ENCODE measurements at regions not wholly inside any gene's neighbourhood (a gene's known extent, or its start where the extent isn't known, plus 50 kb on each side); places are given as distances from the start of the nearest gene placed in this dataset.

GRCh38 chr22:48250286-48250895 is 1487.9 kb downstream of the TBC1D22A start:
- Histone ChIP-seq H3F3A (ENCODE audit: insufficient read depth) (no peaks in the 10 kb centered on the region), H2AFZ (ENCODE audit: low read depth, low read length, severe bottlenecking) (no peak overlapping the region), H3K9me3 (ENCODE audit: insufficient read depth, low read length) (no peaks in the 10 kb centered on the region), H3K27ac (ENCODE audit: low read depth, low read length) (no peak overlapping the region), H4K20me1 (ENCODE audit: low read depth, low read length) (no peaks in the 10 kb centered on the region), H3K4me2 (ENCODE audit: low read depth, low read length, poor library complexity, severe bottlenecking) (no peak overlapping the region), H3K9ac (ENCODE audit: low read length) (no peak overlapping the region), H3K36me3 (ENCODE audit: low read length) (no peaks in the 10 kb centered on the region), H3K4me3 (ENCODE audit: insufficient read depth, low read length, poor library complexity, severe bottlenecking) (no peak overlapping the region), H3K9me2 (replicated peaks; ENCODE audit: insufficient read depth, low read length) (no peaks in the 10 kb centered on the region), H3K79me2 (ENCODE audit: insufficient read depth, low read length) (no peaks in the 10 kb centered on the region), H3K27me3 (ENCODE audit: low read length) (no peaks in the 10 kb centered on the region)
- no peak for TF ChIP-seq CTCF (IDR thresholded peaks at IDR 0.05; ENCODE audit: insufficient read depth, low read length, poor library complexity, severe bottlenecking)
- no peak for TF ChIP-seq EZH2phosphoT487 (conservative IDR thresholded peaks at IDR 0.05; ENCODE audit: low read length)

- Histone ChIP-seq H4K20me1 (ENCODE audit: low read depth, low read length) (no peaks in the 10 kb centered on the region), H2AFZ (ENCODE audit: low read depth, low read length, severe bottlenecking) (no peak overlapping the region), H3K79me2 (ENCODE audit: insufficient read depth, low read length) (no peaks in the 10 kb centered on the region), H3K4me3 (ENCODE audit: insufficient read depth, low read length, poor library complexity, severe bottlenecking) (no peak overlapping the region), H3F3A (ENCODE audit: insufficient read depth) (no peaks in the 10 kb centered on the region), H3K9ac (ENCODE audit: low read length) (no peak overlapping the region), H3K36me3 (ENCODE audit: low read length) (no peaks in the 10 kb centered on the region), H3K27me3 (ENCODE audit: low read length) (no peaks in the 10 kb centered on the region), H3K27ac (ENCODE audit: low read depth, low read length) (no peak overlapping the region), H3K9me2 (replicated peaks; ENCODE audit: insufficient read depth, low read length) (no peaks in the 10 kb centered on the region), H3K4me2 (ENCODE audit: low read depth, low read length, poor library complexity, severe bottlenecking) (no peak overlapping the region), H3K9me3 (ENCODE audit: insufficient read depth, low read length) (no peaks in the 10 kb centered on the region)
- no peak for TF ChIP-seq EZH2phosphoT487 (conservative IDR thresholded peaks at IDR 0.05; ENCODE audit: low read length)
- TF ChIP-seq CTCF (IDR thresholded peaks at IDR 0.05; ENCODE audit: insufficient read depth, low read length, poor library complexity, severe bottlenecking) = no peak
Observed at GRCh38 chr22:48249713-48250268, 1487.3 kb downstream of the TBC1D22A start.

DNA sequence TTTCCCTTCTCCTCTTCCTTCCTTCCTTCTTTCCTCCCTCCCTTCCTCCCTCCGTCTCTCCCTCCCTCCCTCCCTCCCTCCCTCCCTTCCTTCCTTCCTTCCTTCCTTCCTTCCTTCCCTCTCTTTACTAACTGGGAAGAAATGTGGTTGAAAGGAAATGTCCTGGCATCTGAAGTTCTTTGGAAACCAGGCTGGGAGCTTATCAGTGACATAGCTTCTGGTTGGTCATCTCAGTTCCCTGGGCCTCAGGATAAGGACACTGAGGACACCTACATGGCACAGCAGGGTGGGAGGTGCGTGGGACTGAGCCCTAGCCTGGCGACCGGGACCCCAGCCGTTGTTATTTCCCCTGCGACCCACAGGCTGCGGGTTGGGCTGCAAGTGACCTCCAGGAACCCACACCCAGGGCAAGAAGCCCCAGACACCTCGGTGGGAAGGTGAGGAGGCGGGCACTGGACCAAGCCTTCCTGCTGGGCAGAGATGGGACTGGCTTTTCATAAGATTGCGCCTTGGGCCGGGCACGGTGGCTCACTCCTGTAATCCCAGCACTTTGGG is 1486.5 kb downstream of the TBC1D22A start:
- Histone ChIP-seq H3K27me3 (ENCODE audit: low read length) (no peaks in the 10 kb centered on the region), H3K9ac (ENCODE audit: low read length) (no peak overlapping the region), H3K27ac (ENCODE audit: low read depth, low read length) (no peak overlapping the region), H3K79me2 (ENCODE audit: insufficient read depth, low read length) (no peaks in the 10 kb centered on the region), H3K9me2 (replicated peaks; ENCODE audit: insufficient read depth, low read length) (no peaks in the 10 kb centered on the region), H3K4me3 (ENCODE audit: insufficient read depth, low read length, poor library complexity, severe bottlenecking) (no peak overlapping the region), H3K36me3 (ENCODE audit: low read length) (no peaks in the 10 kb centered on the region), H4K20me1 (ENCODE audit: low read depth, low read length) (no peaks in the 10 kb centered on the region), H3K9me3 (ENCODE audit: insufficient read depth, low read length) (no peaks in the 10 kb centered on the region), H2AFZ (ENCODE audit: low read depth, low read length, severe bottlenecking) (no peak overlapping the region), H3K4me2 (ENCODE audit: low read depth, low read length, poor library complexity, severe bottlenecking) (no peak overlapping the region), H3F3A (ENCODE audit: insufficient read depth) (no peaks in the 10 kb centered on the region)
- TF ChIP-seq EZH2phosphoT487 (conservative IDR thresholded peaks at IDR 0.05; ENCODE audit: low read length) (no peak), CTCF (IDR thresholded peaks at IDR 0.05; ENCODE audit: insufficient read depth, low read length, poor library complexity, severe bottlenecking) (no peak)
